ENCODE measurements at regions not wholly inside any gene's neighbourhood (a gene's known extent, or its start where the extent isn't known, plus 50 kb on each side); places are given as distances from the start of the nearest gene placed in this dataset.

- DNase-seq = no peak
- POLR2A ChIA-PET = interaction anchor here (0.6 kb wide), 1 partner anchor 122 kb away, joined by 3 read pairs; no protein-coding TSS in a partner anchor
- Histone ChIP-seq H3K9me2 (no peaks in the 10 kb centered on the region), H3F3A (replicated peaks; ENCODE audit: insufficient read depth) (peaks cover 10% of the 10 kb centered on the region), H3K9me3 (no peaks in the 10 kb centered on the region), H3K9ac (no peak overlapping the region), H3K79me2 (ENCODE audit: insufficient read depth) (no peaks in the 10 kb centered on the region), H3K36me3 (replicated peaks in 1 of 2; ENCODE audit: control insufficient read depth in 1 of 2, insufficient read depth in 2 of 2, low read length in 1 of 2) (no peaks in the 10 kb centered on the region), H3K4me3 (ENCODE audit: low read depth in 2 of 2, low read length in 1 of 2) (no peak overlapping the region), H3K27me3 (ENCODE audit: insufficient read depth) (no peaks in the 10 kb centered on the region), H2AFZ (ENCODE audit: low read depth) (no peak overlapping the region), H3K27ac (ENCODE audit: low read depth in 2 of 2, low read length in 1 of 2) (no peak overlapping the region), H3K4me1 (ENCODE audit: control insufficient read depth in 1 of 2, insufficient read depth in 2 of 2, low read depth in 1 of 2, low read length in 1 of 2) (peaks cover 9 to 10% of the 10 kb centered on the region in 2 experiments; a peak in 2 of 4 replicates), H3K4me2 (no peak overlapping the region), H4K20me1 (ENCODE audit: insufficient read depth) (no peaks in the 10 kb centered on the region)
- CTCF ChIA-PET = interaction anchor here (1.0 to 1.5 kb wide), 3 partner anchors 51 to 297 kb away, joined by 3 read pairs; no protein-coding TSS in a partner anchor
- WGBS (ENCODE audit: low lambda C conversion rate) = 100% methylated on average over 1 of the region's 1 CpG
- TF ChIP-seq USF2 (IDR thresholded peaks at IDR 0.05; ENCODE audit: borderline replicate concordance, low read depth, low read length) (no peak), EP300 (IDR thresholded peaks at IDR 0.05; ENCODE audit: borderline replicate concordance in 1 of 2, low read depth in 1 of 2, low read length in 1 of 2) (no peak), YY1 (IDR thresholded peaks at IDR 0.05; ENCODE audit: low read depth) (no peak), ZBTB33 (IDR thresholded peaks at IDR 0.05; ENCODE audit: borderline replicate concordance, low read depth) (no peak), PBX3 (IDR thresholded peaks at IDR 0.05) (no peak), RCOR1 (IDR thresholded peaks at IDR 0.05; ENCODE audit: low read length) (no peak), SIN3A (IDR thresholded peaks at IDR 0.05; ENCODE audit: borderline replicate concordance, low read depth, low read length) (no peak), TAF1 (IDR thresholded peaks at IDR 0.05; ENCODE audit: borderline replicate concordance, low read depth, low read length) (no peak), EZH2phosphoT487 (IDR thresholded peaks at IDR 0.05; ENCODE audit: borderline replicate concordance, low read depth) (no peak), USF1 (IDR thresholded peaks at IDR 0.05; ENCODE audit: borderline replicate concordance, low read depth) (no peak), JUND (IDR thresholded peaks at IDR 0.05) (no peak), TCF12 (IDR thresholded peaks at IDR 0.05) (no peak), RFX5 (IDR thresholded peaks at IDR 0.05; ENCODE audit: low read length) (no peak), GATA2 (CRISPR knock-in tag; IDR thresholded peaks at IDR 0.05) (no peak), FOSL2 (IDR thresholded peaks at IDR 0.05; ENCODE audit: borderline replicate concordance, low read depth) (no peak), NRF1 (IDR thresholded peaks at IDR 0.05; ENCODE audit: low read depth, low read length) (no peak), MEF2A (IDR thresholded peaks at IDR 0.05; ENCODE audit: borderline replicate concordance, low read depth) (no peak)
These were observed 63.4 kb upstream of the PLEKHG3 start for GRCh38 chr14:64640839-64641238.
